ENCODE measurements at regions not wholly inside any gene's neighbourhood (a gene's known extent, or its start where the extent isn't known, plus 50 kb on each side); places are given as distances from the start of the nearest gene placed in this dataset.
"Not testable (repeated sequence)": the region's sequence is repeated elsewhere in the genome, so short reads cannot be mapped to it uniquely, and the experiment has no call there.

- no peak for DNase-seq (ENCODE audit: low spot score)
Observed at GRCh38 chr5:67880876-67881275, 334.7 kb upstream of the PIK3R1 start.

- DNase-seq (ENCODE audit: low spot score) = no peak
Observed at GRCh38 chr5:67880511-67880805, 335.1 kb upstream of the PIK3R1 start.

GRCh38 chr5:67879620-67880510 lies 335.7 kb upstream of the PIK3R1 start:
- no peak for DNase-seq (ENCODE audit: low spot score)

- DNase-seq (ENCODE audit: low spot score) = no peak
Observed at GRCh38 chr5:67878933-67879332, 336.6 kb upstream of the PIK3R1 start.

- no peak for DNase-seq (ENCODE audit: low spot score)
Observed at GRCh38 chr5:67876371-67876770, 339.2 kb upstream of the PIK3R1 start.

- no peak for DNase-seq (ENCODE audit: low spot score)
Observed at GRCh38 chr5:67875601-67876000, 340.0 kb upstream of the PIK3R1 start.

- no peak for DNase-seq (ENCODE audit: low spot score)
Observed at GRCh38 chr5:67873935-67874334, 341.6 kb upstream of the PIK3R1 start.

- no peak for DNase-seq (ENCODE audit: low spot score)
Observed at GRCh38 chr5:67870662-67871061, 344.9 kb upstream of the PIK3R1 start.

- DNase-seq (ENCODE audit: low spot score) = not testable (repeated sequence)
Observed at GRCh38 chr5:67864335-67864734, 351.2 kb upstream of the PIK3R1 start.

- no peak for DNase-seq (ENCODE audit: low spot score)
Observed at GRCh38 chr5:67858471-67859031, 357.0 kb upstream of the PIK3R1 start.

- no peak for DNase-seq (ENCODE audit: low spot score)
Observed at GRCh38 chr5:67857502-67857901, 358.1 kb upstream of the PIK3R1 start.

- DNase-seq (ENCODE audit: low spot score) = no peak
Observed at GRCh38 chr5:67855523-67855922, 360.0 kb upstream of the PIK3R1 start.

- not testable (repeated sequence) for DNase-seq (ENCODE audit: low spot score)
Observed at GRCh38 chr5:67850906-67851305, 364.6 kb upstream of the PIK3R1 start.

- no peak for DNase-seq (ENCODE audit: low spot score)
Observed at GRCh38 chr5:67844924-67845323, 370.6 kb upstream of the PIK3R1 start.

GRCh38 chr5:67842806-67843205 lies 372.8 kb upstream of the PIK3R1 start:
- DNase-seq (ENCODE audit: low spot score) = peak; percentile 9

GRCh38 chr5:67837225-67837624 lies 378.3 kb upstream of the PIK3R1 start:
- not testable (repeated sequence) for DNase-seq (ENCODE audit: low spot score)

GRCh38 chr5:67836496-67836895 lies 379.1 kb upstream of the PIK3R1 start:
- not testable (repeated sequence) for DNase-seq (ENCODE audit: low spot score)

- DNase-seq (ENCODE audit: low spot score) = no peak
Observed at GRCh38 chr5:67831048-67831447, 384.5 kb upstream of the PIK3R1 start.

GRCh38 chr5:67827541-67827940 lies 388.0 kb upstream of the PIK3R1 start:
- DNase-seq (ENCODE audit: low spot score) = no peak

- DNase-seq (ENCODE audit: low spot score) = no peak
Observed at GRCh38 chr5:67824852-67825251, 390.7 kb upstream of the PIK3R1 start.

GRCh38 chr5:67817652-67818051 lies 397.9 kb upstream of the PIK3R1 start:
- no peak for DNase-seq (ENCODE audit: low spot score)

GRCh38 chr5:67816456-67816855 lies 399.1 kb upstream of the PIK3R1 start:
- peak; percentile 4 for DNase-seq (ENCODE audit: low spot score)

- no peak for DNase-seq (ENCODE audit: low spot score)
Observed at GRCh38 chr5:67815455-67816391, 399.8 kb upstream of the PIK3R1 start.
